ENCODE measurements at regions not wholly inside any gene's neighbourhood (a gene's known extent, or its start where the extent isn't known, plus 50 kb on each side); places are given as distances from the start of the nearest gene placed in this dataset.
"Not testable (repeated sequence)": the region's sequence is repeated elsewhere in the genome, so short reads cannot be mapped to it uniquely, and the experiment has no call there.

- TF ChIP-seq, protein P1, sequence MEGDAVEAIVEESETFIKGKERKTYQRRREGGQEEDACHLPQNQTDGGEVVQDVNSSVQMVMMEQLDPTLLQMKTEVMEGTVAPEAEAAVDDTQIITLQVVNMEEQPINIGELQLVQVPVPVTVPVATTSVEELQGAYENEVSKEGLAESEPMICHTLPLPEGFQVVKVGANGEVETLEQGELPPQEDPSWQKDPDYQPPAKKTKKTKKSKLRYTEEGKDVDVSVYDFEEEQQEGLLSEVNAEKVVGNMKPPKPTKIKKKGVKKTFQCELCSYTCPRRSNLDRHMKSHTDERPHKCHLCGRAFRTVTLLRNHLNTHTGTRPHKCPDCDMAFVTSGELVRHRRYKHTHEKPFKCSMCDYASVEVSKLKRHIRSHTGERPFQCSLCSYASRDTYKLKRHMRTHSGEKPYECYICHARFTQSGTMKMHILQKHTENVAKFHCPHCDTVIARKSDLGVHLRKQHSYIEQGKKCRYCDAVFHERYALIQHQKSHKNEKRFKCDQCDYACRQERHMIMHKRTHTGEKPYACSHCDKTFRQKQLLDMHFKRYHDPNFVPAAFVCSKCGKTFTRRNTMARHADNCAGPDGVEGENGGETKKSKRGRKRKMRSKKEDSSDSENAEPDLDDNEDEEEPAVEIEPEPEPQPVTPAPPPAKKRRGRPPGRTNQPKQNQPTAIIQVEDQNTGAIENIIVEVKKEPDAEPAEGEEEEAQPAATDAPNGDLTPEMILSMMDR (IDR thresholded peaks at IDR 0.05), result not testable (repeated sequence)
- not testable (repeated sequence) for TF ChIP-seq POLR2A (IDR thresholded peaks at IDR 0.05)
Observed at GRCh38 chr6:86872810-86873209, 64.5 kb upstream of the HTR1E start.
